ENCODE measurements at regions not wholly inside any gene's neighbourhood (a gene's known extent, or its start where the extent isn't known, plus 50 kb on each side); places are given as distances from the start of the nearest gene placed in this dataset.

DNA sequence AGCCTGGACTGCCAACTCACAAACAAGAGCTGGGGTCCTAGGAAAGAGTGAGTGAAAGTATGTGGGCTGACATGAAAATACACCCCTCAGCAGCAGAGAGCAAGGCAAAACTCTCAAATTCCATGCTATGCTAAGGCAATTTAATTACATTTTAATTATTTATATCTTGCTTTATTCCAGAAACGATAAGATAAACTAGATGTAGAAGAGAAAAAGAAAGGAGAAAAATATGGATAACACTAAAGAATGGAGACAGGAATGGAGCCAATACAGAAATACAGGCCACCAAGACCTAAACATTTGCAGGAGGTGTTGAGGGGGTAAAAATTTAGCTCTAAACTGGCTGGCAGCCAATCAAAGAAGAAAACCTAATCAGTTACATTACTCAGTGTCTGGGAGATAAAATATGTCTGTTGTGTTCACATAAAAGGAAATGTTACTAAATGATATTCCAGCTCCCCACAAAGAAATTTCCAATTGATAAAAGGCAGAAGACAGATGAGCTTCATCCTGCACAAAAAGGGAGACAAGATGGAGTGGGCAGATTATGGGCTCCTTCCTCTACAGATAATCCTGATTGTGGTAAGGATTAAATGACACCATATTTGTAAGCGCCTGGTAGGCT is 223.5 kb upstream of the BLID start (continued):
- TF ChIP-seq, protein P1, sequence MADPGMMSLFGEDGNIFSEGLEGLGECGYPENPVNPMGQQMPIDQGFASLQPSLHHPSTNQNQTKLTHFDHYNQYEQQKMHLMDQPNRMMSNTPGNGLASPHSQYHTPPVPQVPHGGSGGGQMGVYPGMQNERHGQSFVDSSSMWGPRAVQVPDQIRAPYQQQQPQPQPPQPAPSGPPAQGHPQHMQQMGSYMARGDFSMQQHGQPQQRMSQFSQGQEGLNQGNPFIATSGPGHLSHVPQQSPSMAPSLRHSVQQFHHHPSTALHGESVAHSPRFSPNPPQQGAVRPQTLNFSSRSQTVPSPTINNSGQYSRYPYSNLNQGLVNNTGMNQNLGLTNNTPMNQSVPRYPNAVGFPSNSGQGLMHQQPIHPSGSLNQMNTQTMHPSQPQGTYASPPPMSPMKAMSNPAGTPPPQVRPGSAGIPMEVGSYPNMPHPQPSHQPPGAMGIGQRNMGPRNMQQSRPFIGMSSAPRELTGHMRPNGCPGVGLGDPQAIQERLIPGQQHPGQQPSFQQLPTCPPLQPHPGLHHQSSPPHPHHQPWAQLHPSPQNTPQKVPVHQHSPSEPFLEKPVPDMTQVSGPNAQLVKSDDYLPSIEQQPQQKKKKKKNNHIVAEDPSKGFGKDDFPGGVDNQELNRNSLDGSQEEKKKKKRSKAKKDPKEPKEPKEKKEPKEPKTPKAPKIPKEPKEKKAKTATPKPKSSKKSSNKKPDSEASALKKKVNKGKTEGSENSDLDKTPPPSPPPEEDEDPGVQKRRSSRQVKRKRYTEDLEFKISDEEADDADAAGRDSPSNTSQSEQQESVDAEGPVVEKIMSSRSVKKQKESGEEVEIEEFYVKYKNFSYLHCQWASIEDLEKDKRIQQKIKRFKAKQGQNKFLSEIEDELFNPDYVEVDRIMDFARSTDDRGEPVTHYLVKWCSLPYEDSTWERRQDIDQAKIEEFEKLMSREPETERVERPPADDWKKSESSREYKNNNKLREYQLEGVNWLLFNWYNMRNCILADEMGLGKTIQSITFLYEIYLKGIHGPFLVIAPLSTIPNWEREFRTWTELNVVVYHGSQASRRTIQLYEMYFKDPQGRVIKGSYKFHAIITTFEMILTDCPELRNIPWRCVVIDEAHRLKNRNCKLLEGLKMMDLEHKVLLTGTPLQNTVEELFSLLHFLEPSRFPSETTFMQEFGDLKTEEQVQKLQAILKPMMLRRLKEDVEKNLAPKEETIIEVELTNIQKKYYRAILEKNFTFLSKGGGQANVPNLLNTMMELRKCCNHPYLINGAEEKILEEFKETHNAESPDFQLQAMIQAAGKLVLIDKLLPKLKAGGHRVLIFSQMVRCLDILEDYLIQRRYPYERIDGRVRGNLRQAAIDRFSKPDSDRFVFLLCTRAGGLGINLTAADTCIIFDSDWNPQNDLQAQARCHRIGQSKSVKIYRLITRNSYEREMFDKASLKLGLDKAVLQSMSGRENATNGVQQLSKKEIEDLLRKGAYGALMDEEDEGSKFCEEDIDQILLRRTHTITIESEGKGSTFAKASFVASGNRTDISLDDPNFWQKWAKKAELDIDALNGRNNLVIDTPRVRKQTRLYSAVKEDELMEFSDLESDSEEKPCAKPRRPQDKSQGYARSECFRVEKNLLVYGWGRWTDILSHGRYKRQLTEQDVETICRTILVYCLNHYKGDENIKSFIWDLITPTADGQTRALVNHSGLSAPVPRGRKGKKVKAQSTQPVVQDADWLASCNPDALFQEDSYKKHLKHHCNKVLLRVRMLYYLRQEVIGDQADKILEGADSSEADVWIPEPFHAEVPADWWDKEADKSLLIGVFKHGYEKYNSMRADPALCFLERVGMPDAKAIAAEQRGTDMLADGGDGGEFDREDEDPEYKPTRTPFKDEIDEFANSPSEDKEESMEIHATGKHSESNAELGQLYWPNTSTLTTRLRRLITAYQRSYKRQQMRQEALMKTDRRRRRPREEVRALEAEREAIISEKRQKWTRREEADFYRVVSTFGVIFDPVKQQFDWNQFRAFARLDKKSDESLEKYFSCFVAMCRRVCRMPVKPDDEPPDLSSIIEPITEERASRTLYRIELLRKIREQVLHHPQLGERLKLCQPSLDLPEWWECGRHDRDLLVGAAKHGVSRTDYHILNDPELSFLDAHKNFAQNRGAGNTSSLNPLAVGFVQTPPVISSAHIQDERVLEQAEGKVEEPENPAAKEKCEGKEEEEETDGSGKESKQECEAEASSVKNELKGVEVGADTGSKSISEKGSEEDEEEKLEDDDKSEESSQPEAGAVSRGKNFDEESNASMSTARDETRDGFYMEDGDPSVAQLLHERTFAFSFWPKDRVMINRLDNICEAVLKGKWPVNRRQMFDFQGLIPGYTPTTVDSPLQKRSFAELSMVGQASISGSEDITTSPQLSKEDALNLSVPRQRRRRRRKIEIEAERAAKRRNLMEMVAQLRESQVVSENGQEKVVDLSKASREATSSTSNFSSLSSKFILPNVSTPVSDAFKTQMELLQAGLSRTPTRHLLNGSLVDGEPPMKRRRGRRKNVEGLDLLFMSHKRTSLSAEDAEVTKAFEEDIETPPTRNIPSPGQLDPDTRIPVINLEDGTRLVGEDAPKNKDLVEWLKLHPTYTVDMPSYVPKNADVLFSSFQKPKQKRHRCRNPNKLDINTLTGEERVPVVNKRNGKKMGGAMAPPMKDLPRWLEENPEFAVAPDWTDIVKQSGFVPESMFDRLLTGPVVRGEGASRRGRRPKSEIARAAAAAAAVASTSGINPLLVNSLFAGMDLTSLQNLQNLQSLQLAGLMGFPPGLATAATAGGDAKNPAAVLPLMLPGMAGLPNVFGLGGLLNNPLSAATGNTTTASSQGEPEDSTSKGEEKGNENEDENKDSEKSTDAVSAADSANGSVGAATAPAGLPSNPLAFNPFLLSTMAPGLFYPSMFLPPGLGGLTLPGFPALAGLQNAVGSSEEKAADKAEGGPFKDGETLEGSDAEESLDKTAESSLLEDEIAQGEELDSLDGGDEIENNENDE (IDR thresholded peaks at IDR 0.05; ENCODE audit: insufficient replicate concordance, low read length) = no peak

Measured in H1 (cell line).